Activated naive CD8-positive, alpha-beta T cell treated with anti-CD3 and anti-CD28 coated beads, Interleukin-2, amount 50 U/mL, for 16 hours (primary cell): ENCODE measurements at regions not wholly inside any gene's neighbourhood (a gene's known extent, or its start where the extent isn't known, plus 50 kb on each side); places are given as distances from the start of the nearest gene placed in this dataset.
"Not testable (repeated sequence)": the region's sequence is repeated elsewhere in the genome, so short reads cannot be mapped to it uniquely, and the experiment has no call there.

Source experiments
- DNase-seq: peaks from one replicate; pipeline ENCODE4 v3.0.0-alpha.2; 2020; ENCODE audit warnings: low read depth, low spot score

- DNase-seq = no peak
Observed at GRCh38 chr12:128091951-128092382, 175.0 kb upstream of the TMEM132C start.

GRCh38 chr12:128098730-128099129 lies 168.2 kb upstream of the TMEM132C start:
- no peak for DNase-seq

GRCh38 chr12:128103152-128103551 lies 163.8 kb upstream of the TMEM132C start:
- no peak for DNase-seq

GRCh38 chr12:128109236-128109635 lies 157.7 kb upstream of the TMEM132C start:
- DNase-seq = no peak

GRCh38 chr12:128109636-128110035 lies 157.3 kb upstream of the TMEM132C start:
- DNase-seq = no peak

GRCh38 chr12:128111333-128111732 lies 155.6 kb upstream of the TMEM132C start:
- no peak for DNase-seq

GRCh38 chr12:128111951-128112350 lies 155.0 kb upstream of the TMEM132C start:
- no peak for DNase-seq

GRCh38 chr12:128113250-128113649 lies 153.7 kb upstream of the TMEM132C start:
- DNase-seq = not testable (repeated sequence)

- no peak for DNase-seq
Observed at GRCh38 chr12:128114485-128114884, 152.5 kb upstream of the TMEM132C start.

- DNase-seq = no peak
Observed at GRCh38 chr12:128116537-128116936, 150.4 kb upstream of the TMEM132C start.

GRCh38 chr12:128120035-128120434 lies 146.9 kb upstream of the TMEM132C start:
- DNase-seq = no peak

- DNase-seq = no peak
Observed at GRCh38 chr12:128121424-128121823, 145.5 kb upstream of the TMEM132C start.

- no peak for DNase-seq
Observed at GRCh38 chr12:128123096-128123495, 143.9 kb upstream of the TMEM132C start.

GRCh38 chr12:128131955-128132354 lies 135.0 kb upstream of the TMEM132C start:
- no peak for DNase-seq

- DNase-seq = no peak
Observed at GRCh38 chr12:128133321-128134073, 133.5 kb upstream of the TMEM132C start.

- DNase-seq = no peak
Observed at GRCh38 chr12:128137140-128137539, 129.8 kb upstream of the TMEM132C start.

GRCh38 chr12:128138125-128138524 lies 128.8 kb upstream of the TMEM132C start:
- no peak for DNase-seq

- no peak for DNase-seq
Observed at GRCh38 chr12:128140551-128140950, 126.4 kb upstream of the TMEM132C start.

- no peak for DNase-seq
Observed at GRCh38 chr12:128150961-128151360, 116.0 kb upstream of the TMEM132C start.

GRCh38 chr12:128155571-128155970 lies 111.4 kb upstream of the TMEM132C start:
- DNase-seq = no peak

- no peak for DNase-seq
Observed at GRCh38 chr12:128163086-128163485, 103.9 kb upstream of the TMEM132C start.

- no peak for DNase-seq
Observed at GRCh38 chr12:128164533-128164932, 102.4 kb upstream of the TMEM132C start.

- DNase-seq = no peak
Observed at GRCh38 chr12:128165387-128165786, 101.6 kb upstream of the TMEM132C start.

GRCh38 chr12:128168273-128168672 lies 98.7 kb upstream of the TMEM132C start:
- no peak for DNase-seq
